HEK293 (cell line): ENCODE measurements at regions not wholly inside any gene's neighbourhood (a gene's known extent, or its start where the extent isn't known, plus 50 kb on each side); places are given as distances from the start of the nearest gene placed in this dataset.

Source experiments
- CTCF ChIA-PET: fragments of 350-600 bp; formaldehyde crosslinking; extraction: SDS; loops from one replicate; lab custom pipeline; 2021; ENCODE audit warnings: antibody characterized with exemption; lab: Yijun Ruan, JAX
- POLR2A ChIA-PET: fragments of 300-600 bp; formaldehyde crosslinking; extraction: SDS; loops from one replicate; lab custom pipeline; 2020; ENCODE audit warnings: antibody characterized with exemption, inconsistent platforms; lab: Yijun Ruan, JAX
- H3K27ac ChIP-seq: fragments of 200-500 bp; sonication (Bioruptor generic); 2 replicates; pipeline ENCODE4 v1.5.1; 2014; ENCODE audit warnings: low read depth, low read length, control low read depth, inconsistent platforms; ENCODE audit errors: extremely low read depth
- H3K36me3 ChIP-seq, 2 experiments: fragments of 200-500 bp in 1 of 2; sonication (Bioruptor generic) in 1 of 2; 1 replicate in 1 of 2; 2 replicates in 1 of 2; pipeline ENCODE4 v1.5.1; 2014 to 2017; ENCODE audit warnings: inconsistent platforms in 2 of 2, low read length in 2 of 2; ENCODE audit not compliant: control insufficient read depth in 2 of 2, insufficient read depth in 1 of 2
- H3K4me1 ChIP-seq: fragments of 200-500 bp; sonication (Bioruptor generic); 2 replicates; pipeline ENCODE4 v1.5.1; 2014; ENCODE audit warnings: mild to moderate bottlenecking, low read length, inconsistent platforms; ENCODE audit not compliant: control insufficient read depth, insufficient read depth
- H3K4me3 ChIP-seq: 2 replicates; pipeline ENCODE4 v1.5.1; 2011; ENCODE audit warnings: low read depth, mild to moderate bottlenecking, control low read depth, low read length, moderate library complexity
- H3K9me3 ChIP-seq: fragments of 200-500 bp; sonication (Bioruptor generic); 2 replicates; pipeline ENCODE4 v1.5.1; 2014; ENCODE audit warnings: low read depth, low read length, inconsistent platforms; ENCODE audit not compliant: control insufficient read depth, insufficient read depth
- GFI1B ChIP-seq: fragments of 450-650 bp; formaldehyde crosslinking; IDR thresholded peaks from 2 replicates; pipeline ENCODE4 v1.5.1; 2016; ENCODE audit warnings: missing biosample characterization, missing genetic modification characterization
- HIC1 ChIP-seq: fragments of 450-650 bp; formaldehyde crosslinking; IDR thresholded peaks from 2 replicates; pipeline ENCODE4 v1.5.1; 2016; ENCODE audit warnings: missing biosample characterization, missing genetic modification characterization
- MEIS1 ChIP-seq: sonication (generic); formaldehyde crosslinking; IDR thresholded peaks from 2 replicates; pipeline ENCODE4 v1.8.1; 2022; ENCODE audit warnings: missing genetic modification reagents, mild to moderate bottlenecking, borderline replicate concordance
- PRDM6 ChIP-seq: fragments of 450-650 bp; formaldehyde crosslinking; IDR thresholded peaks from 2 replicates; pipeline ENCODE4 v1.5.1; 2017; ENCODE audit warnings: missing biosample characterization, missing genetic modification characterization
- SP7 ChIP-seq: fragments of 450-650 bp; formaldehyde crosslinking; IDR thresholded peaks from 2 replicates; pipeline ENCODE4 v1.5.1; 2016; ENCODE audit warnings: missing biosample characterization, missing genetic modification characterization
- TCF7L2 ChIP-seq: IDR thresholded peaks from 2 replicates; pipeline ENCODE4 v1.6.1; 2011; ENCODE audit warnings: low read depth, mild to moderate bottlenecking, inconsistent platforms, low read length, moderate library complexity, borderline replicate concordance
- ZNF114 ChIP-seq: fragments of 450-650 bp; formaldehyde crosslinking; IDR thresholded peaks from 2 replicates; pipeline ENCODE4 v1.5.0; 2017; ENCODE audit warnings: missing biosample characterization, missing genetic modification characterization
- ZNF132 ChIP-seq: fragments of 450-650 bp; formaldehyde crosslinking; IDR thresholded peaks from 2 replicates; pipeline ENCODE4 v1.5.1; 2017; ENCODE audit warnings: missing biosample characterization, missing genetic modification characterization, borderline replicate concordance
- ZNF18 ChIP-seq: fragments of 450-650 bp; formaldehyde crosslinking; IDR thresholded peaks from 2 replicates; pipeline ENCODE4 v1.5.1; 2016; ENCODE audit warnings: missing biosample characterization, missing genetic modification characterization
- ZNF202 ChIP-seq: fragments of 450-650 bp; formaldehyde crosslinking; IDR thresholded peaks from 2 replicates; pipeline ENCODE4 v1.5.1; 2016; ENCODE audit warnings: missing biosample characterization, missing genetic modification characterization, borderline replicate concordance
- ZNF48 ChIP-seq: fragments of 450-650 bp; formaldehyde crosslinking; IDR thresholded peaks from 2 replicates; pipeline ENCODE4 v1.5.1; 2016; ENCODE audit warnings: missing biosample characterization, missing genetic modification characterization
- ZNF561 ChIP-seq: fragments of 450-650 bp; IDR thresholded peaks from 2 replicates; pipeline ENCODE4 v1.5.1; 2018; ENCODE audit warnings: missing biosample characterization, missing genetic modification characterization, borderline replicate concordance
- ZNF658 ChIP-seq: fragments of 450-650 bp; formaldehyde crosslinking; IDR thresholded peaks from 2 replicates; pipeline ENCODE4; 2016; ENCODE audit warnings: missing biosample characterization, missing genetic modification characterization
- ZNF747 ChIP-seq: fragments of 450-650 bp; formaldehyde crosslinking; IDR thresholded peaks from 2 replicates; pipeline ENCODE4 v1.5.1; 2016; ENCODE audit warnings: missing biosample characterization, missing genetic modification characterization
- ZNF792 ChIP-seq: fragments of 450-650 bp; formaldehyde crosslinking; IDR thresholded peaks from 2 replicates; pipeline ENCODE4 v1.5.1; 2016; ENCODE audit warnings: missing biosample characterization, missing genetic modification characterization
- ZNF830 ChIP-seq: fragments of 450-650 bp; IDR thresholded peaks from 2 replicates; pipeline ENCODE4 v1.5.0; 2018; ENCODE audit warnings: missing biosample characterization, missing genetic modification characterization, low read depth, mild to moderate bottlenecking, moderate library complexity
- ZNF837 ChIP-seq: fragments of 450-650 bp; formaldehyde crosslinking; IDR thresholded peaks from 2 replicates; pipeline ENCODE4 v1.5.1; 2016; ENCODE audit warnings: missing biosample characterization, missing genetic modification characterization
- ZXDB ChIP-seq: fragments of 450-650 bp; formaldehyde crosslinking; IDR thresholded peaks from 2 replicates; pipeline ENCODE4 v1.5.1; 2016; ENCODE audit warnings: missing biosample characterization, missing genetic modification characterization
- TF ChIP-seq, protein P1 (sequence below): fragments of 450-650 bp; formaldehyde crosslinking; IDR thresholded peaks from 2 replicates; pipeline ENCODE4; 2016; ENCODE audit warnings: missing biosample characterization, missing genetic modification characterization
- TF ChIP-seq, protein P2 (sequence below): fragments of 450-650 bp; IDR thresholded peaks from 2 replicates; pipeline ENCODE4 v1.5.1; 2018; ENCODE audit warnings: missing biosample characterization, missing genetic modification characterization

DNA sequence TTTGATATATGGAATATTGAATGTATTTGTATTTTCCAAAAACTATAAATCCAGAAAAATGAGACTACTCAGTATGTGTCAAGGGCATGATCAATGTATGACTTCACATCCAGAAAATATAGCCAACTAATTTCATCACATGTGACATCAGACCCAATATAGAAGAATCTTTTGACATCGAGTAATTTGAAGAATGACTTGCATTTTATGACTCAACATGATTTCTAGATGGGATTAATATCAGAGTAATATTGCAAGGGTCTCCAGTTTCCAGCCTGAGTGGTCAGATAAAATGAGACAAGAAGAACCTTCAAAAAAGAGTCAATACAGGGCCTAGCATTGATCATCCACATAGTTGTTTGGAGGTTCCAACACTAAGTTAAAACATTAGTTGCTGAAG is 467.5 kb upstream of the PAPPA start (continued):
- TF ChIP-seq, protein P1, sequence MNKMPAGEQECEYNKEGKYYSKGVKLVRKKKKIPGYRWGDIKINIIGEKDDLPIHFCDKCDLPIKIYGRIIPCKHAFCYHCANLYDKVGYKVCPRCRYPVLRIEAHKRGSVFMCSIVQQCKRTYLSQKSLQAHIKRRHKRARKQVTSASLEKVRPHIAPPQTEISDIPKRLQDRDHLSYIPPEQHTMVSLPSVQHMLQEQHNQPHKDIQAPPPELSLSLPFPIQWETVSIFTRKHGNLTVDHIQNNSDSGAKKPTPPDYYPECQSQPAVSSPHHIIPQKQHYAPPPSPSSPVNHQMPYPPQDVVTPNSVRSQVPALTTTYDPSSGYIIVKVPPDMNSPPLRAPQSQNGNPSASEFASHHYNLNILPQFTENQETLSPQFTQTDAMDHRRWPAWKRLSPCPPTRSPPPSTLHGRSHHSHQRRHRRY (tag by site-specific recombination), result no peak
- TF ChIP-seq MEIS1 (no peak), ZNF837 (tag by site-specific recombination) (no peak), PRDM6 (no peak), ZNF561 (tag by site-specific recombination) (no peak), ZNF830 (tag by site-specific recombination) (no peak)

DNA sequence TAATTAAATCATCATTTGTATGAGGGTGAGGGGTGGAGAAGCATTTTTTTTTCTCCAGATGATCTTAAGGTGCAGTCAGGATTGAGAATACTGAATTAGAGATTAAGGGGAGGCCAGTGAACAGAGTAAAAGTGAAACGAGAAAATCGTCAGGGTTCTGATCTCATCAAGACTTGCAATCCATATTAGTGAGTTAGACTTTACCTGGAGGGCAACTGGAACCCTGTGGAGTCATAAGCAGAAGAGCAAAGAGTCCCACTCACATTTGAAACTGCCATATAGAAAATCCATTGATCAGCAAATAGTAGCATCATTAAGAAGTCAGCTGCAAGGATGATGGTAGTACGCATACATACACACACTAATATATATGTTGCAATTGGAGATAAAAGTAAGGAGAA is 466.2 kb upstream of the PAPPA start:
- Histone ChIP-seq H3K4me3 (no peak overlapping the region), H3K27ac (no peak overlapping the region), H3K36me3 (no peaks in the 10 kb centered on the region), H3K4me1 (no peaks in the 10 kb centered on the region), H3K9me3 (no peaks in the 10 kb centered on the region)
- CTCF ChIA-PET, result interaction anchor here (0.6 kb wide), 1 partner anchor 864 kb away, joined by 3 read pairs; no protein-coding TSS in a partner anchor
- POLR2A ChIA-PET, result no interaction called here
- TF ChIP-seq GFI1B (tag by site-specific recombination), result no peak
- TF ChIP-seq SP7 (tag by site-specific recombination), result no peak
- no peak for TF ChIP-seq ZNF114 (tag by site-specific recombination)
- no peak for TF ChIP-seq ZNF202 (tag by site-specific recombination)
- no peak for TF ChIP-seq TCF7L2
- no peak for TF ChIP-seq ZNF792 (tag by site-specific recombination)
- no peak for TF ChIP-seq ZNF658 (tag by site-specific recombination)
- TF ChIP-seq ZNF18 (tag by site-specific recombination), result no peak
- no peak for TF ChIP-seq HIC1
- TF ChIP-seq ZNF132 (tag by site-specific recombination), result no peak
- TF ChIP-seq, protein P2, sequence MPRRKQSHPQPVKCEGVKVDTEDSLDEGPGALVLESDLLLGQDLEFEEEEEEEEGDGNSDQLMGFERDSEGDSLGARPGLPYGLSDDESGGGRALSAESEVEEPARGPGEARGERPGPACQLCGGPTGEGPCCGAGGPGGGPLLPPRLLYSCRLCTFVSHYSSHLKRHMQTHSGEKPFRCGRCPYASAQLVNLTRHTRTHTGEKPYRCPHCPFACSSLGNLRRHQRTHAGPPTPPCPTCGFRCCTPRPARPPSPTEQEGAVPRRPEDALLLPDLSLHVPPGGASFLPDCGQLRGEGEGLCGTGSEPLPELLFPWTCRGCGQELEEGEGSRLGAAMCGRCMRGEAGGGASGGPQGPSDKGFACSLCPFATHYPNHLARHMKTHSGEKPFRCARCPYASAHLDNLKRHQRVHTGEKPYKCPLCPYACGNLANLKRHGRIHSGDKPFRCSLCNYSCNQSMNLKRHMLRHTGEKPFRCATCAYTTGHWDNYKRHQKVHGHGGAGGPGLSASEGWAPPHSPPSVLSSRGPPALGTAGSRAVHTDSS (tag by site-specific recombination), result no peak
- no peak for TF ChIP-seq ZNF48 (tag by site-specific recombination)
- no peak for TF ChIP-seq ZXDB
- TF ChIP-seq ZNF747, result no peak
